ENCODE measurements at regions not wholly inside any gene's neighbourhood (a gene's known extent, or its start where the extent isn't known, plus 50 kb on each side); places are given as distances from the start of the nearest gene placed in this dataset.
A peak's percentile ranks its signal among the peaks of the same experiment; 100 is the strongest.

DNA sequence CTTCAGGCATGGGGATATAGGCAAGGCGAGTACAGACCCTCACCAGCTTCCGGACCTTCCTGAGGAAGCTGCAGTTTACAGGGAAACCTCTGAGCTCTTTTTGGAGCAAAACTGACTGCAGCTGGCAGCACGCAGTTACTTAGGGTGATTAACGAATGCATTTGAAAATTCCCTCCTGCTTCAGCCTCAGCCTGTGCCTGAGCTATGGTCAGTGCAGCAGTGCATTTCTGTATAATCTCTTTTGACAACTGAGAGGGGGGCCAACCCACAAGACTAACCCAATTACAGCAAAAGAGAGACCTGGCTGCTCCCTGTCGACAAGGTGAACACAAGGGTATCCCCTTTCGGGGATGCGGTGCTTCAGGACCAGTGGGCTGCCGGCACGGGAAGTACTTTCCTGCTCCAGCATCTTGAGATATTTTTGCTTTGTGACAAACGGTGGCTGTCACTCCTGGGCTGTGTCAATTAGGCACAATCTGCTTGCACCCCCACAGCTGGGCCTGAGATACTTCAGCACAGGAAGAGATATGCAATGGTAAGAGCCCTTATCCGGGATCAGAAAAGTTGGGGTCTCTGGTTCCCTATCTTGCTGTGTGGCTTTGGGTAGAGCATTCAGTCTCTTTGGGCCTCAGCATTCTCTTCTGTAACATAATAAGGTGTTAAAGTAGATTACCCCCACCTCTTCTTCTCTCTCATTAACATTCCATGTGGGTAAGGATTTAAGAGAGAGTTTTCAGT is 141.0 kb downstream of the TMEM17 start:
- no peak for DNase-seq

DNA sequence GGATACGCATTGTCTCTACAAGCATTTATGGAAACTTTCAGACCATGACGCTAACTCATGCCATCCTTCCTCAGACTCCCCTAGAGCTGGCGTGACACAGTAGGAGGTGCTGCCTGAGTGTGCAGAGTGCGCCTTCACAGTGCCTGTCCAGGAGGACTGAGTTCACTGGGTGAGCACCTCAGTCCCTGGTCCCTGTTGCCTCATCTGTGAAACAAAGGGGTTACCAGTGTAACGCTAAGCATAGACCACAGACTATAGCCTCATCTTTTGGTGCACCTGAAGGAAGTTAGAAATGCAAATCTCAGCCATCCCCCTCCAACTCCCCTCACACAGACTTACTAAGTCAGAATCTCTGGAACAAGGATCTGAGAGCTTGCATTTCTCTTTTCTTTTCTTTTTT is 142.8 kb downstream of the TMEM17 start:
- DNase-seq = no peak

DNA sequence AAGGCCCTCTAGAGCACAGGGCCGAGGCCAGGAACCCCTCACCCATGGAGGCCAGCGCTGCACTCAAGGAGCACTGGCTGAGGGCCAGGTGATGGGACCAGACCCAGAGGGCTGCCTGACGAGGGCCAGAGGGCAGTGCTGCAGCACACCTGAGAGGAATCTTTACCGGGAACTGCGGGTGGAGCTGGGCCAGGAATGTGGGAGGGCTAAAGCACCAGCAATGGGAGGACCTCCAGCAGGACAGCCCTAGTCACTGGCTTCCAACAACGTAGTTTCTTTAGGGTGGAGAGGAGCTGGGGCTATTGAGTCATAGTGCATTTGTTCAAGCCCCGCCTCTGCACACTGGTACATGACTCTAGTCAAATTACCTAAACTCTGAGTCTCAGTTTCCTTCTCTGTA is 143.4 kb downstream of the TMEM17 start:
- DNase-seq = no peak

DNA sequence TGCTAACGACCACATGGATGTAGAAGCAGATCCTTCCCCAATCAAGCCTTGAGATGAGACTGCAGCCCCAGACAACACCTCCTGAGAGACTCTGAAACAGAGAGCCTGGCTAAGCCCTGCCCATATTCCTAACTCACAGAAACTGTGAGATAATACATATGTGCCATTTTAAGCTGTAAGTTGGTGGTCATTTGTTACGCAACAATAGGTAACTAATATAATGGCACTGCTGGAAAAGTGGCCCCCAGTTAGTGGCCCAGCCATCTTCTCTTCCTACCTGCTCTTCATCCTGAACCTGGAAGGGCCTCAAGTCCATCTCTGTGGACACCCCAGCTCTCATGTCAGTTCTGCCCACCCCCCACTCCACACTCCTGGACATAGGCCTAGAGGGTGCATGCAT is 144.0 kb downstream of the TMEM17 start:
- no peak for DNase-seq

DNA sequence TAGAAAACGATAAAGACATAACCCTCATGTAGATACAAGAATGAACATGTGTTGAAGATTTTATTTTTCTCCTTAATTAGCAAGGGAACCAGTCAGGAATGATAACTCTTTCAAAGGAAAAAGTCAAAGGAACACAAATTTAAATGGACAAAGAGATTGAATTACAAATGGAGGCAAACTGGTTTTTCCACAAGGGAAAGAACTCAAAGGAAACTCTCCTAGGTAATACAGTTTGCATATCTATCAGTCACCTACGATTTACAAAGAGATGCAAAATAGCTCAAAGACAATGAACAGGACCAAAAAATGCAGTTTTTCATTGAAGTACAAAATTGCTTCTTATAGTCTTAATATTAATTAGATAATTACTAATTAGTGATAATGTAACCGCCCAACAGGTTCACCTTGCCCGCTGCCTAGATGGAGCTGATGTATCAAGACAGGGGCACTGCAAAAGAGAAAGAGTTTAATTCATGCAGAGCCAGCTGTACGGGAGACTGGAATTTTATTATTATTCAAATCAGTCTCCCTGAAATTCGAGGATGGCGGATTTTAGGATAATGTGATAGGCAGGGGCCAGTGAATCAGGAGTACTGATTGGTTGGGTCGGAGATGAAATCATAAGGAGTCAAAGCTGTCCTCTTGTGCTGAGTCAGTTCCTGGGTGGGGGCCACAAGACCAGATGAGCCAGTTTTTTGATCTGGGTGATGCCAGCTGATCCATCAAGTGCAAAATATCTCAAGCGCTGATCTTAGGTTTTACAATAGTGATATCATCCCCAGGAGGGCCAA is 151.0 kb downstream of the TMEM17 start:
- DNase-seq = no peak

DNA sequence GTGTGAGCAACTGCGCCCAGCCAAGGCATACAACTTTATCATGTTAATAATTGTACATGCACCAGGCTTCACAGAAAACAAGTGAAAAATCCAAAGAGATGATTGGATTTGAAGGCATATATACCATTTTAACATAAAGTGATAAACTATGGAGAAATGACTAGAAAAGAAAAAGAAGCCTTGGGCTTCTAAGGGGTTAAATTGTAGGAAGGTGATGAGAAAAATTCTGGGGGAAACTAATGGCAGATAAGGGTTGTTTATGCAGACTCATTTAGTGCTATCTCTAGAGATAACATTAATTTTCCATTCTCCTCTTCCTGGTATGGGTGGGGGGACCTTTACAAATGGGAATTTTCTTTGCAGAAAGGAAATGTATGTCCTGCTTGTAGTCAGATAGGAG is 154.0 kb downstream of the TMEM17 start:
- DNase-seq = no peak

DNA sequence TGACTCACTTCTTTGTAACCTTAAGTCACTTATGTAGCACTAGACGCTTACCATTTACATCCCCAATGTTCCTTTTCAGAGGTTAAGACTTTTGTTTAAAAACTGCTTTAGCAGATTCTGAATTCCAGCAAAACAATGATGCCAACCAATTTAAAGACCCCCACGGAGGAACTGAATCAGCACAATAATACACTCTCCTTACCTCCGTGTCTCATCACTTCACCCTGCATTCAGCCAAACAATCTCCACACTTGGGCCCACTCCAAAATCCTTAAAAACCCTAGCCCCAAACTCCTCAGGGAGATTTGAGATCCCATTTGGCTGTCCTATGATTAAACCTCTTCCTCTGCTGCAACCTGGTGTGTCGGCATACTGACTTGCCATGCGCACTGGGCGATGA is 153.9 kb downstream of the B3GNT2 start:
- DNase-seq = no peak

DNA sequence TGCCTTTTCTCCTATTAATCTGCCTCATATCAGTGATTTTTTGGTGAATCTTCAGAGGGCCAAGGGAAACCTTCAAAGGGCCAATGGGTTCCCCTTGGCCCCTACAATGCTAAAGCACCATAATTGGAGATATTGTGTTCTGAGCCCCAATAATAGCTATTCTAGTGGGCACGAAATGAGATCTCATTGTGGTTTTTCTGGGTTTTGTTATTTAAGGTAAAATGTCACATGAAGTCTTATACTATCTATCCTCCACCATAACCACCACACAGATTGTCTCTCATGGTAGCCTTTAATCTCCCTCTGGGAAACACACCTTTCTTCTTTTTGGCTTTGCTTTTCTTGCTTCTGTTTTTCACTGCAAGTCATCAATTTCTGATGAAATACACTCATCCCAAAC is 152.8 kb downstream of the B3GNT2 start:
- DNase-seq = no peak

DNA sequence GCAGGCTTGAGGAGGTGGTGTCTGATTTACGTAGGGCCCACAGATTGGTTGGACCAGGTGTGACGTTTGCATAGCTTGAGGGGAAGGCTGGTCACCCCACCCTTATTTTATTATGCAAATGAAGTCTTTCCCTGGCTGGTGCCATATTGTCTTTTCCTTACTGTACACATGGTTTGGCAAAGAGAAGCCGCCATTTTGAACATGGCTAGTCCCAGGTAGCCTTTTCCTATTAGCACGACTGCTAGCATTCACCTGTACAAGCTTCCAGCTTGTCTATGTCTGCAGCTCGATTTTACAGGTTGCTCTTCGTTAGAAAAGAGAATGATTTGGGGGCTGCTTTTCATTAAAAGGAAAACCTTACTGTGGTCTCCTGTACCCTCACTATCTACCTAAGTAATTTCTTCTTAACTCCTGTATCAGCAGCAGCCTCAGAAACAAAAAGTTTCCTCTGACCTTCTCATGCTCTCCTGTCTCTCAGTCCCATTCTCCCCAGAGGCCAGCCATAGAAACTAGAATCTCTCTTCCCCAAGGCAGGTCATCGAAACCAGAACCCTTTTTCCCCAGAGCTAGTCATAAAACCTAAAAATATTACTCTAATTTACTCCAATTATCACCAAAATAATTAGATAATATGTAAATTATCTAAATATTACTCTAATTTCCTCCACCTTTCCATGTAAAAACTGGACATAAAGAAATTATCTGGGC is 151.8 kb downstream of the B3GNT2 start:
- DNase-seq = no peak

DNA sequence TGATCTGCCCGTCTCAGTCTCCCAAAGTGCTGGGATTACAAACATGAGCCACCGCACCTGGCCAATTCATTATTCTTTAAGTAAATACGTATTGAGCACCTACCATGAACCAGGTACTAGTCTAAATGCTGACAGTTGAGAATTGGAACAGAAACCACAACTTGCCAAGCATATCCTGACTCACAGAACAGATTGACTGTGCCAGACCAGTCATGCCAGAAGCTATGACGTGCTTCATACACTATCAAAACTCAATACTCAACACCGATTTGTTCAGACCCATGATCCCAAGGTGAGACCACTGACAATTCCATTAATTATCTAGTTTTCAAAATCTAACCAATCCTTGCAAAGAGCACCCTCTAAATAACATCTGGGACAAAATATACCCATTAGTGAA is 148.6 kb downstream of the B3GNT2 start:
- no peak for DNase-seq

DNA sequence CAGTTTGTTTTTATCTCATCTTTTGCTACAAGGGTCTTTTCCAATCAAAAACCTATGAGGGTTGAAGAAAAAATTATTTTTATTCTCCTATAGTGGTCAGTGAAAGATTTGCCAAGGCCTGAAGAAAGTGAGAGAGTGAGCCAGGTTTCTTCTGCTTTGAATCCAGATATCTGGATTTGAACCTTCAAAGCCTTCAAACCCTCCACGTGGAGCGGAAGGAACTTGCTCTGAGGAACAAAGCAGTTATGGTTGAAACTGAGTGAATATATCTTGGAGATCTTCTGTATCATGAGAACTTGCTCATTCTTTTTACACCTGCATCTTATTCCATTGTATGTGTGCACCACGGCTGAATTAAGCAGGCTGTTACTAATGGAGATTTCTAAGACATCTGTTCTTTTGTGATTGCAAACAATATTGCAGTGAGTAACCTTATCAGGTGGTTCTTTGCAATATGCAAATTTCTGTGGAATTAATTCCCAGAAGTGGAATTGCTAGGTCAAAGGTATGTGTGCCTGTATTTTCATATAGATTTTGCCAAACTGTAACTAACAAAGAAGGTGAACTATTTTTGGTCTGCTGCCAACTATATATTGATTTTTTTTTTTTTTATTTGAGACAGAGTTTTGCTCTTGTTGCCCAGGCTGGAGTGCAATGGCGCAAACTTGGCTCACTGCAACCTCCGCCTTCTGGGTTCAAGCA is 147.9 kb downstream of the B3GNT2 start:
- DNase-seq = peak; percentile 17

DNA sequence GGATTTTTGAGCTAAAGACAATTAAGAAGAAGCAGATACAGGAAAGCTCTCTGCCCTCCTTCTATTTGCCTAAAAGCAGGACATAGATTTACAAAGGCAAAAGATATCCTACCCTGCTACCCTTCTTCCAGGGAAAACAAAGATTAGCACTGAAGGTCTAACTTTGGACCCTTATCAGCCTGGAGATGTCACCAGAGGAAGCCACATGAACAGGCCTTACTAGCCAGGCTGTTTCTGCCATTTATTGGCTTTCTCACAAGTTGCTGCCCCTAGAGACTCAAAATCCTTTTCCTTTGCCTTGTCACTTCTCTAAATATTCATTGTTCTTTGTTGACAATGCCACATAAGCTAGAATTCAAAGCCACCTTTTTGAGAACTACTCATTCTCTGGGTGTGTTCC is 147.3 kb downstream of the B3GNT2 start:
- peak; percentile 63 for DNase-seq

DNA sequence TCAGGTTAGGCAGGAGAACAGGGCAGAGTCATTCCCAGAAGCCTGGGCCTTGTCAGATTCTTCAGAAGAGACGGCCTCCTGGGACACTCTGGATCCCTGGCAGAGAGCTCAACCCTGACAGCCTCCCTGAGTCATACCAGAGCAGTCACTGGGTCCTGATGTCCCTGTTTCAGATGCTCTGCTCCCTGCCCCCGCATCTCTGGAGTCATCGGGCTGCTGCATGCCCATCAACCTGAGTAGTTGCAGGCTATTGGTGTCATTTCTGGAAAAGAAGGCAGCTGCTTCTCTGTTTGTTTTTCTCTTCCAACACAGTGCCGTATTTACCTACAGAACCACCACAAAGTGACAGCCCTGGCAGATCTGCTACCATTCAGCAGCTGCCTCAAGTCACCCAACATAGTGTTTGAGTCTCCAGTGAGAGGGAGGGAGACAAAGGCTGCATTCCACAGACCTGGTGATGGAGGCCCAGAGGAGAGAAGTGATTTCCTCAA is 145.1 kb downstream of the B3GNT2 start:
- DNase-seq = no peak

DNA sequence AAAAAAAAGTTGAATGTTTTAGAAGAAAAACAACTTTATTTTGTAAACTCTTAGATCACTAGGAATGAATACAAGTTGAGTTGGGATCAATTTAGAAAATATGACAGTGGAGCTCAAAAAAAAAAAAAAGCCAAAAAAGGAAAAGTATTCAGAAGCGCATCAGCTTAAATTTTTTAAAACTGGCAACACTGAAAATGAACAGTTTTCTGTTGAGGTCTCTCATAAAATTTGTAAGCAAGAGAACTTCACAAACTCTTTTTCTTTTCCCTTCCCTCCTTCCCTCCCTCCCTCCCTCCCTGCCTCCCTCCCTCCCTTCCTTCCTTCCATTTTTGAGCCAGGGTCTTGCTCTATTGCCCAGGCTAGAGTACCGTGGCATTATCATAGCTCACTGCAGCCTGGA is 143.9 kb downstream of the B3GNT2 start:
- DNase-seq = no peak

DNA sequence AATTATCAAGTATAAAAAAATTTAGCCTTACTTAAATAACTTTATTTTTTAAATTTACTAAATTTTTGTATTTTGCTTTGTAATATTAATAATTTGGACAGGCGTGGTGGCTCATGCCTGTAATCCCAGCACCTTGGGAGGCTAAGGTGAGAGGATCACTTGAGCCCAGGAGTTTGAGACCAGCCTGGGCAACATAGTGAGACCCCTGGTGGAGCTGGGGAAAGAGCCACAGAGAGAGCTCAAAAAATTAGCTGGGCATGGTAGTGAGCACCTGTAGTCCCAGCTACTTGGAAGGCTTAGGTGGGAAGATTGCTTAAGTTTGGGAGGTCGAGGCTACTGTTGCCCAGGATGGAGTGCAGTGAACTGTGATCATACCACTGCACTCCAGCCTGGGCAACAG is 143.5 kb downstream of the B3GNT2 start:
- DNase-seq = no peak

DNA sequence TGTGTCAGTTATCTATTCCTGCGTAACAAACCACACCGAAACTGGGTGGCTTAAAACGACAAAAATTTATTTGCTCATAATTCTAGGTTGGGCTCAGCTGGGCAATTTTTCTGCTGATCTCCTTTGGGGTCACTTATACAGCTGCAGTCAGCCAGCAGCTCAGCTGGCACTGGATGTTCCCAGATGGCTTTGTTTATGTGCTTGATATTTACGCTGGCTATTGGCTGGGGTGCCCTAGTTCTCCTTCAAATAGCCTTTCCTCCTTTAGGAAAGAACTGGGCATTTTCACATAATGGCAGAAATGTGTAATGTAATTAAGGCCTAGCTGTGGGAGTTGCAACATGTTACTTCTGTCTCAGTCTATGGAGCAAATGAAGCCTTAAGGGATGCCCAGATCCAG is 142.2 kb downstream of the B3GNT2 start:
- no peak for DNase-seq

DNA sequence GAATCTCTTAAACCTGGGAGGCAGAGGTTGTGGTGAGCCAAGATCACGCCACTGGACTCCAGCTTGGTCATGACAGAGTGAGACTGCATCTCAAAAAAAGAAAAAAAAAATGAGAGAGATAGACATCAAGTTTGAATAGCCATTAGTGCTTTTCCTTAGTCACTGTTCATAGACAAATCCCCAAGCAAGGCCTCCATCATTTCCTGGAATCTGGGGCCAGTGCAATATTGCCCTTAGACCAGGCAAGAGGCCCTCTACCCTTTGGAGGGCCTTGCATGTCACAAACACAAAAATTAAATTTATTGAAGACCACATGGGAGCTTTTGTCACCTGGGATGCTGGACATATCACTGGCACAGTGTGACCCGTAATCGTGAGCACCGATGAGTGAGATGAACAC is 141.5 kb downstream of the B3GNT2 start:
- no peak for DNase-seq

DNA sequence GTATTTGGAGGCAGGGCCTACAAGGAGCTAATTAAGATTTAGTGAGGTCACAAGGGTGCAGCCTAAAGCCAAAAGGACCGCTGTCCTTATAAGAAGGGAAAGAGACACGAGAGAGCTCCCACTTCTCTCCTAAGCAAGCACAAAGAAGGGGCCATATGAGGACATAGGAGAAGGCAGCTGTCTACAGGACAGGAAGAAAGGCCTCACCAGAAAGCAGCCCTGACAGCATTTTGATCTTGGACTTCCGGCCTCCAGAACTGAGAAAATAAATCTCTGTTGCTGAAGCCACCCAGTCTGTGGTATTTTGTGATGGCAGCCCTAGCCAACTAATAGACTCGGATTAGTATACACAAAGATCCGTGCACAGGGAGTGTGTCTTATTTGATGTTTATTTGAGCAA is 139.7 kb downstream of the B3GNT2 start:
- no peak for DNase-seq

DNA sequence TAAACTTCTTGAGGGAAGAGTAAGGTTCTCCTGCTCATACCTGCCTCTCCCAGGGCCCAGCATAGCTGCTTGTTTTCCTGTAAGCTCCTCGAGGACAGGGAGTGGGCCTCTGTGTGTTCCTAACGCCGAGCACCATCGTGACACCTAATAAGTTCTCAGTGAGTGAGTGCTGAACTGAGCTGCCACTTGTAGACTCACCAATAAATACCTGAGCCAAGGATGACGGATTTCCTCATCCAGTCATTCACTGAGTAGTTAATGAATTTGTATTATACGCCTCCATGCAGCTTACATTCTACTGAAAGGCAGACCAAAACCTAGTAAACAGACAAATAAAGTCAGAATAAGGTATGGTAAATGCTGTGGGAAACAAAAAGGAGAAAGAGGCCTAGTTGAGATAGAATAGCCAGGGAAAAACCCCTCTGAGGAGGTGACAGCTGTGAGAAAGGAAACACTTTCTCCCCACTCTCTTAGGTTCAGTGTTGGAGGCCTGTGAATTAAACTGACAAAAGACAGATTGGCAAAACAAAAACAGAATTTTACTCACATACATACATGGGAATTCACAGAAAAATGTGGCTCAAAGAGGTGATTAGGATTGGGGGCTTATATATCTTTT is 138.6 kb downstream of the B3GNT2 start:
- DNase-seq = no peak

DNA sequence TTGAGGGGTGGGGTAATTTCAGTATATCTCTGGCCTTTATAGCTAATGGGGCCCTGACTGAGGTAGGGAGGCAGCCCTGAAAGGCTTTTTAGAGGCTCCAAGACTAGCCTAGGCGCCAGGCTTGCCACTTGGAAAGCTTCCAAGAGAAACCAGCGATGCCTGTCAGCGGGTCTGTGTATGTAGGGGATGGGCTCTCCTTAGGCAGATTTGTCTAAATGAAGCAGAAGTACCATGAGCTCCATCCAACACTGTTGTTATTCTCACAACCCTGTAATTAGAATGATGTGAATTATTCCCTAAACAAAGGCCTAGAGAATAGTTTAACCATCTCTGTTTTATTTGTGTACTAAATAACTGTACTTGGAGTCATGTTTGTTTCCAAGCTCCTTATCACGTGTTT is 138.1 kb downstream of the B3GNT2 start:
- no peak for DNase-seq

DNA sequence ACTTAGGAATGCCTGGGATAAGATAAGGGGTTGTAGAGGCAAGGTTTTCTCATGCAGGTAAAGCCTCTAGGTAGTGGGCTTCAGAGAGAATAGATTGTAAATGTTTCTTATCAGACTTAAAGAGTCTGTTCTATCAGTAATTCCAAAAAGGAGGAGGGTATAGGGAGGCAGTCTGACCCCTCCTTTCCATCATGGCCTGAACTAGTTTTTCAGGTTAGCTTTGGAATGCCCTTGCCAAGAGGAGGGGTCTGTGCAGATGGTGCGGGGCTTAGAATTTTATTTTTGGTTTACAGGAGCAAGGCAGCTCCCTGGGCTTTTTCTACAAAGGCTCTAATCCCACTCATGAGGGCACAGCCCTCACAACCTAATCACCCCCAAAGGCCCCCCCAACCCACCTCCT is 135.0 kb downstream of the B3GNT2 start:
- no peak for DNase-seq

DNA sequence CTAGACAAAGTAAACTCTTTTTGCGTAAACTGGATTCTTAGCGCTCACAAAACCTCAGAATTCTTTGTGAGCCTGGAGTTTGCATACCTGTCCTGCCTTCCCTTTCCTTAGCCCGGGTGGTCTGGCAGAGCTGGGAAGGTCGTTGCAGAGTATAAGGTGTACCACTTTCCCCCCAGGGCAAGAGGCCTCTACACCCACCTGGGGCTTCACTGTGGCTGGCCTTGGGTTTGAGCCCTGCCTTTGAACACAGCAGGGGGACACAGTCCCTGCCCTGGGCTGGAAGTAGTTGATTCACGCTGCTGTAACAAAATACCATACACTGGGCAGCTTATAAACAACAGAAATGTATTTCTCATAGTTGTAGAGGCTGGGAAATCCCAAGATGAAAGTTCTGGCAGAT is 133.9 kb downstream of the B3GNT2 start:
- DNase-seq = no peak

DNA sequence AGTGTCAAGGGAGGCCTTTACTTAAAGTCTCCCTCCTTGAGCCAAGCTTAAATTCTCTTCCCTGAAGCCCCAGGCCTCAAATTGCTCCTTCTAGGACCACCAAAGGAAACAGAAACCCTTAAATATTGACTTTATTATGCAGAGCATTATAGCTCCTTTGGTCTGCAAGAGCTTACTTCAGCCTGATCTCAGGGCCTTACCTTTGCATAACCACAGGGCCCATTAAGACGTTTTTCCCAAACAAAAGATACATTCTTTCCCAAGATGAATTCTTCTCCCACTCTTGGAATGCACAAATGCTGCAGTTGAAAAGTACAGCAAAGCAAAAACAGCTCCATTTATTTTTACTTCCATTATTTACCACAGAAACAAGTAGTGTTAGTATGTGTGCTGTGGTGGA is 130.8 kb downstream of the B3GNT2 start:
- DNase-seq = no peak
